ENCODE measurements at regions not wholly inside any gene's neighbourhood (a gene's known extent, or its start where the extent isn't known, plus 50 kb on each side); places are given as distances from the start of the nearest gene placed in this dataset.
"Not testable (repeated sequence)": the region's sequence is repeated elsewhere in the genome, so short reads cannot be mapped to it uniquely, and the experiment has no call there.

GRCh38 chr14:45664668-45665356 is 411.8 kb upstream of the MIS18BP1 start:
- peak; percentile 22; the same call in 1 of the 2 replicates for TF ChIP-seq CTCF (IDR thresholded peaks at IDR 0.05; ENCODE audit: borderline replicate concordance, insufficient read depth, low read depth, low read length)
- no peak overlapping the region for H3K4me3 ChIP-seq (ENCODE audit: low read depth, low read length)

- no peak for TF ChIP-seq CTCF (IDR thresholded peaks at IDR 0.05; ENCODE audit: borderline replicate concordance, insufficient read depth, low read depth, low read length)
- no peak overlapping the region for H3K4me3 ChIP-seq (ENCODE audit: low read depth, low read length)
These were observed 405.9 kb upstream of the MIS18BP1 start for GRCh38 chr14:45658917-45659299.

GRCh38 chr14:45658226-45658916 is 405.4 kb upstream of the MIS18BP1 start:
- no peak for TF ChIP-seq CTCF (IDR thresholded peaks at IDR 0.05; ENCODE audit: borderline replicate concordance, insufficient read depth, low read depth, low read length)
- no peak overlapping the region for H3K4me3 ChIP-seq (ENCODE audit: low read depth, low read length)

GRCh38 chr14:45651890-45652289 is 398.9 kb upstream of the MIS18BP1 start:
- TF ChIP-seq CTCF (IDR thresholded peaks at IDR 0.05; ENCODE audit: borderline replicate concordance, insufficient read depth, low read depth, low read length): no peak

GRCh38 chr14:45650754-45651153 is 397.8 kb upstream of the MIS18BP1 start:
- H3K4me3 ChIP-seq (ENCODE audit: low read depth, low read length): no peak overlapping the region
- no peak for TF ChIP-seq CTCF (IDR thresholded peaks at IDR 0.05; ENCODE audit: borderline replicate concordance, insufficient read depth, low read depth, low read length)

More at GRCh38 chr14:45651890-45652289, 398.9 kb upstream of the MIS18BP1 start:
- H3K4me3 ChIP-seq (ENCODE audit: low read depth, low read length): no peak overlapping the region

- no peak for TF ChIP-seq CTCF (IDR thresholded peaks at IDR 0.05; ENCODE audit: borderline replicate concordance, insufficient read depth, low read depth, low read length)
- H3K4me3 ChIP-seq (ENCODE audit: low read depth, low read length): no peak overlapping the region
These were observed 396.0 kb upstream of the MIS18BP1 start for GRCh38 chr14:45649051-45649450.

- no peak overlapping the region for H3K4me3 ChIP-seq (ENCODE audit: low read depth, low read length)
- TF ChIP-seq CTCF (IDR thresholded peaks at IDR 0.05; ENCODE audit: borderline replicate concordance, insufficient read depth, low read depth, low read length): no peak
These were observed 388.5 kb upstream of the MIS18BP1 start for GRCh38 chr14:45641541-45641940.

- not testable (repeated sequence) for H3K4me3 ChIP-seq (ENCODE audit: low read depth, low read length)
These were observed 381.8 kb upstream of the MIS18BP1 start for GRCh38 chr14:45634651-45635441.

All from GM12875 (cell line).